ENCODE measurements at regions not wholly inside any gene's neighbourhood (a gene's known extent, or its start where the extent isn't known, plus 50 kb on each side); places are given as distances from the start of the nearest gene placed in this dataset.

- no peaks in the 10 kb centered on the region for H3K36me3 Mint-ChIP-seq (ENCODE audit: low read depth)
- no peak overlapping the region for H3K4me3 Mint-ChIP-seq (ENCODE audit: unreplicated experiment)
- H3K9me3 Mint-ChIP-seq (ENCODE audit: low read depth) = no peaks in the 10 kb centered on the region
- peaks cover 17% of the 10 kb centered on the region for H3K4me1 Mint-ChIP-seq (ENCODE audit: low read depth)
- H3K27me3 Mint-ChIP-seq (ENCODE audit: low read depth) = peaks cover 6% of the 10 kb centered on the region
- no peak for DNase-seq (ENCODE audit: low spot score)
- H3K27ac Mint-ChIP-seq (ENCODE audit: unreplicated experiment) = no peak overlapping the region
- no peak for TF ChIP-seq CTCF (IDR thresholded peaks at IDR 0.05)
Observed at GRCh38 chr15:37873336-37873735, 61.1 kb upstream of the TMCO5A start.

GRCh38 chr15:37876900-37877299 lies 57.5 kb upstream of the TMCO5A start:
- no peak for DNase-seq (ENCODE audit: low spot score)
- peak overlapping the region; percentile 46 for H3K27ac Mint-ChIP-seq (ENCODE audit: unreplicated experiment)
- H3K9me3 Mint-ChIP-seq (ENCODE audit: low read depth) = no peaks in the 10 kb centered on the region
- TF ChIP-seq CTCF (IDR thresholded peaks at IDR 0.05) = no peak
- H3K36me3 Mint-ChIP-seq (ENCODE audit: low read depth) = no peaks in the 10 kb centered on the region
- H3K4me3 Mint-ChIP-seq (ENCODE audit: unreplicated experiment) = no peak overlapping the region
- H3K27me3 Mint-ChIP-seq (ENCODE audit: low read depth) = peaks cover 3% of the 10 kb centered on the region
- H3K4me1 Mint-ChIP-seq (ENCODE audit: low read depth) = peaks cover 39% of the 10 kb centered on the region

- no peak for DNase-seq (ENCODE audit: low spot score)
- Mint-ChIP-seq H3K4me3 (ENCODE audit: unreplicated experiment) (no peak overlapping the region), H3K27ac (ENCODE audit: unreplicated experiment) (peak overlapping the region; percentile 51), H3K36me3 (ENCODE audit: low read depth) (no peaks in the 10 kb centered on the region), H3K27me3 (ENCODE audit: low read depth) (peaks cover 6% of the 10 kb centered on the region), H3K4me1 (ENCODE audit: low read depth) (peaks cover 39% of the 10 kb centered on the region), H3K9me3 (ENCODE audit: low read depth) (no peaks in the 10 kb centered on the region)
- no peak for TF ChIP-seq CTCF (IDR thresholded peaks at IDR 0.05)
Observed at GRCh38 chr15:37877851-37878741, 56.3 kb upstream of the TMCO5A start.

GRCh38 chr15:37880009-37880834 lies 54.2 kb upstream of the TMCO5A start:
- Mint-ChIP-seq H3K9me3 (ENCODE audit: low read depth) (no peaks in the 10 kb centered on the region), H3K36me3 (ENCODE audit: low read depth) (no peaks in the 10 kb centered on the region), H3K27me3 (ENCODE audit: low read depth) (peaks cover 7% of the 10 kb centered on the region), H3K27ac (ENCODE audit: unreplicated experiment) (peak overlapping the region; percentile 62), H3K4me3 (ENCODE audit: unreplicated experiment) (peak overlapping the region; percentile 2), H3K4me1 (ENCODE audit: low read depth) (peaks cover 39% of the 10 kb centered on the region)
- DNase-seq (ENCODE audit: low spot score) = no peak
- TF ChIP-seq CTCF (IDR thresholded peaks at IDR 0.05) = peak; percentile 97

GRCh38 chr15:37880835-37881153 lies 53.6 kb upstream of the TMCO5A start:
- peaks cover 7% of the 10 kb centered on the region for H3K27me3 Mint-ChIP-seq (ENCODE audit: low read depth)
- H3K27ac Mint-ChIP-seq (ENCODE audit: unreplicated experiment) = no peak overlapping the region
- H3K36me3 Mint-ChIP-seq (ENCODE audit: low read depth) = no peaks in the 10 kb centered on the region
- DNase-seq (ENCODE audit: low spot score) = no peak
- peaks cover 39% of the 10 kb centered on the region for H3K4me1 Mint-ChIP-seq (ENCODE audit: low read depth)
- peak; percentile 48 for TF ChIP-seq CTCF (IDR thresholded peaks at IDR 0.05)
- H3K9me3 Mint-ChIP-seq (ENCODE audit: low read depth) = no peaks in the 10 kb centered on the region
- H3K4me3 Mint-ChIP-seq (ENCODE audit: unreplicated experiment) = no peak overlapping the region

Measured in chondrocyte (in vitro differentiated cells).